NCI-H1092 (cell line): ENCODE measurements at regions not wholly inside any gene's neighbourhood (a gene's known extent, or its start where the extent isn't known, plus 50 kb on each side); places are given as distances from the start of the nearest gene placed in this dataset.

Experiments used
- DNase-seq: peaks from one replicate; lab custom pipeline; 2025; lab: John Stamatoyannopoulos, UW

DNA sequence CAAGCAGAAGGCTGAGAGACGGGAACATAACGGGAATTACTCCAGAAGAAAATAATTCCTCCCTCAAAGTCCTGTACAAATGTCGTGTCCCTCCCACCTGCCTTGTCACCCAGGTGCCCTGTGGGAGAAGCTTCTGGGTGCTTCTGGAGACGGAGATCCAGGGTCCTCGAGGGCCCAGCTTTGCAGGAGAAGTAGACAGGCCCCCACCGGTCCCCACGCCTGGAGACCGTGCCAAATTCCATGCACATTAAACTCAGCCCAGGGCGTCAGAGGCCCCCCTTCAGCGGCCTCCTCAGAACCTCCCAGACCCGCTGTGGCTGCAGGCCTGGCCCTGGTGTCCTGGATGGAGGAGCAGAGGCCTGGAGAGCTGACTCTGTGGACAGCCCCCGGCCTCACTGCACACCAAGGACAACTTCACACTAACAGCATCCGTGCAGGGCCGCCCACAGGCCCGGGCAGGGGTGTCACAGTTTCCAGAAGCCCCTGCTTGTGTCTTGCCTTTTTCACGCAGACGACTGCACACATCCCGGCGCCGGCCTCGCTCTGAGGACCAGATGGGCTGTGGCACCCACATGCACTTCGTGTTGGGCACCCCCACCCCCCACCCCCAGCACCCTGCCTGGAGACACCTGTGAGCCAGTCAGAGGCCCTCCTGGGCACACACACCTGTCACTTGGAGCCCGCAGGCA, 734.3 kb downstream of the BRD1 start:
- no peak for DNase-seq

DNA sequence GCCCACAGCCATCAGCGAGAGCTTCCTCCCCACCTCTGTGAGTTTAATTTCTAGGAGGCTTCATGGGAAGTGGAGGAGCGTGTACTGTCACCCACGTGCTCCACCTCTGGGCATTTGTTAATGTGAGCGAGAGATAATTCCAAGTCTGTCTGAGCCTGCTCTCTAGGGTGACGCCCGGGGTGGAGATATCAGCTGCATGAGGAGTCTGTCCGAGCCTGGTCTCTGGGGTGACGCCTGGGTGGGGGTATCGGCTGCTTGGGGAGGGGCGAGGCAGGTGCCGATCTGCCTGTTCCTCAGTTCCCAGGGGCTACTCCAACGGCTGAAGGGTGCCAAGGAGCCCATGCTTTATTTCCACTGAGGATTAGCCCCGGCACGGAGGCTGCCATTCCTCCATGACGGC, 735.0 kb downstream of the BRD1 start:
- no peak for DNase-seq

DNA sequence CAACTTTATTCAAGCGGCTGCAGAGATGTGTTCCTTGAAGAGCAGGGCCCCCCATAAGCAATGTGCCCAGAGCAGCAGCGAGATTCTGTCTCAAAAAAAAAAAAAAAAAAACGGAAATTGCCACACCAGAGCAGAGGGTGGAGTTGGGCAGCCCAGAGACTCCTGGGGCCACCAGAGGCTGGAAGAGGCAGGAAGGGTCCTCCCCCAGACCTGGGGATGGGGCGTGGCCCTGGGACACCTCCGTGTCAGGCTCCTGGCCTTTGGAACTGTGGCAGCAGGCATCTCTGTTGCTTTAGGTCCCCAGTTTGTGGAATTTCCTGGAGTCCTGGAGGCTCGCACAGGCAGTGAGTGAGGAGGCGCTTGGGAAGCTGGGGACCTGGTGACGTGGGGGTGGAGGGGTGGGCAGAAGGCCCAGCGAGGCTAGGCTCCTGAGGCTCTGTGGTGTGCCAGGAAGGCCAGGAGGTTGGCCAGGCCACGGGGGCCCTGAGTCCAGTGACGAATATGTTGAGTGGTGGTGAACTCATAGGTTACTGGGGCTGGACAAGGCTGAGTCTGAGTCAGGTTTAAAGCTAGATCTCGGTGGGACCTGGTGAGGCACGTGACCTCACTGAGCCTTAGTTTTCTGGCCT, 735.6 kb downstream of the BRD1 start:
- no peak for DNase-seq

DNA sequence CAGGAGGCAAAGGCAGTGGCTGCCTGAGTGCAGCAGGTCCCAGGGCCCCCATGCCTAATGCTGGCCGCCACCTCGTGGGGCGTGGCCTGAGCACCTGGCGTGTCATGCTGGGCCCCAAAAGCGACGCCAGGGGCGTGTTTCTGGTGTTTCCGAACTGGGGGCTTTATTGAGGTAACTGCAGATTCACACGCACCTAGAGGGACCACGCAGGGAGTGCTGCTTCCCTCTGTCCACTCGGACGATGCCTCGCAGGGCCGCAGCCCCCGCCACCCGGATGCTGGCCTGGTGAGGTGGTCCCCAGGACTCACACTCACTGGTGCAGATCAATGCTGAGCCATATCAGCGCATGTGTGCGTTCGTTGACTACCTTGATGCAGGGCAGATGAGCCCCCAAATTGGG, 736.2 kb downstream of the BRD1 start:
- no peak for DNase-seq

DNA sequence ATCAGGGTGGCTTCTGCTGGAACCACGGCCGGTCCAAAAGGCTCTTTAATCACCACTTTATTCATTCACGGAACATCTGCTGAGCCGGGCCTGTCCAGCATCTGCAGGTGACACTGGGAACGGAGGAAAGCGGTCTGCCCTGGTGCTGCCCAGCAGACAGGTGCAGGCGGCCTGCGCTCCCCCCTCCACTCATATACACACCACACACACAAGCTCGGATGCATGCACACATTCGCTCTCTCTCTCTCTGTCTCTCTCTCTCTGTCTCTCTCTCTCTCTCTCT, 736.9 kb downstream of the BRD1 start:
- no peak for DNase-seq

DNA sequence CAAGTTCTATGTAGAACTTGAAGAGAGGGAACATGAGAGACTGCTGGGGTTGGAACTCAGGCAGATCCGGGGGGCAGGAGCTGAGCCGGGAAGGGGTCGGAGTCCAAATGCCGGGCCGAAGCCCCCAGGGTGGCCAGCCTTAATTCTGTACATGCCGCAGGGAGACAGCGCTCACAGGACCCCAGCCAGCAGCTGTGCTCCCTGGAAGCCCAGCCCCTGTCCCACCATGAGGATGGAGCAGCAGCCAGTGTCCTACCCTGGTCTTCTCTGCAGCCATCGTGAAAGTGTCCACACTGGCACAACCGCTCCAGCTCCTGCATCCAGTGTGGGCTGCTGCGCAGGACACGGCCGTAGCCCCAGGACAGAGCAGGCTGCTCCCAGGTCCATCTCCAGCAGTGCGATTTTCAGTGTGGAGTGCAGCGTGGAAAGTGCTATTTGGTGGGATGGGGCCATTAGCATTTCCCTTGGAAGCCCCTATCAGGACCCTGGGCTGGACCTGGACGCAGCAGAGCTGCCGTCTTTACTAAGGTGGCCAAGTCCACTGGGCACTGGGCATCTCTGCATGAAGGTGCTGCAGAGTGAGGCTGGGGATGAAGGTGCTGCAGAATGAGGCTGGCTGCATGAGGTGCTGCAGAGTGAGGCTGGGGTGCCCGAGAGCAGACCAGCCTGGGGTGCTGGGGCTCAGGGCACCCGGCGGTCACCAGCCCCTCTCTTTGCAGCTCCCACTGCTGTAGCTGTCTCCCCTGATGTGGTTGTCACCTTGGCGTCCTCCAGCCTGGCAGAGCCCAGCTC, 737.4 kb downstream of the BRD1 start:
- DNase-seq, result no peak

DNA sequence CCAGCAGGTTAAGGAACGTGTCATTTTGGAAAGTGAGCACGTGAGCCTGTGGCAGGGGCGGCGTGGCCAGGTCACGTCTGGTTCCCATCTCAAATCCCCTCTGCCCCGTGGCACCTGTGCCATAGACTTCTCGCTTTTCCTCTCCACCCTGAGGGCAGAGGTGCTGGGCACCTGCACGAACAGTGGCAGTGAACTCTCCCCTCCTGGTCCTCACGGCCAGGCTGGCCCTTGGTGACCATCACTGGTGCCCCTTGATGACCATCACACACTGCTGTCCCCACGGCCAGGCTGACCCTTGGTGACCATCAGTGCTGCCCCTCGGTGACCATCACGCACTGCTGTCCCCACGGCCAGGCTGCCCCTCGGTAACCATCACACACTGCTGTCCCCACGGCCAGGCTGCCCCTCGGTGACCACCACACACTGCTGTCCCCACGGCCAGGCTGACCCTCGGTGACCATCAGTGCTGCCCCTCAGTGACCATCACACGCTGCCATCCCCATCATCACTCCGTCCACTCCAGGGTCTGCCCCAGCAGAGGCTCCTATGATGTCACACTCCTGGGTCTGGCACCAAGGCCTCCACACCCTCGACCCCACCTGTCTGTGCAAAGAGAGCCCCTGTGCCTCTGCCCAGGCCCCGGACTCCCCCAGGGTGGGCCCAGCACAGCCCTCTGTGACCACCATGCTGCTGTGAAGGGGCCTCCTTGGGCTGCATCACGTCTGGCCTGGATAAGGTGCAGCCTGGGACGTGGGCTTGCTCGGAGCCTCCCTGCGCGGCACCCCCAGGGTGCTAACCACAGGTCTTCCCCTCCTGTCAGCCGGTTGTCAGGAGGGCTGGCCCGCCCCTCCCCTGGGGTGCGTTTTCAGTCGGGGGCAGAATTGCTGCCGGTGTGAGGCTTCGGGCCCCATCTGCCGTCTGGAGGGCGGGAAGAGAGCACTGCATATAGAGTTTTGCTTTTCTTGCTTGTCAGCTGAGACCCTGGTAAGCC, 738.6 kb downstream of the BRD1 start:
- DNase-seq, result no peak

DNA sequence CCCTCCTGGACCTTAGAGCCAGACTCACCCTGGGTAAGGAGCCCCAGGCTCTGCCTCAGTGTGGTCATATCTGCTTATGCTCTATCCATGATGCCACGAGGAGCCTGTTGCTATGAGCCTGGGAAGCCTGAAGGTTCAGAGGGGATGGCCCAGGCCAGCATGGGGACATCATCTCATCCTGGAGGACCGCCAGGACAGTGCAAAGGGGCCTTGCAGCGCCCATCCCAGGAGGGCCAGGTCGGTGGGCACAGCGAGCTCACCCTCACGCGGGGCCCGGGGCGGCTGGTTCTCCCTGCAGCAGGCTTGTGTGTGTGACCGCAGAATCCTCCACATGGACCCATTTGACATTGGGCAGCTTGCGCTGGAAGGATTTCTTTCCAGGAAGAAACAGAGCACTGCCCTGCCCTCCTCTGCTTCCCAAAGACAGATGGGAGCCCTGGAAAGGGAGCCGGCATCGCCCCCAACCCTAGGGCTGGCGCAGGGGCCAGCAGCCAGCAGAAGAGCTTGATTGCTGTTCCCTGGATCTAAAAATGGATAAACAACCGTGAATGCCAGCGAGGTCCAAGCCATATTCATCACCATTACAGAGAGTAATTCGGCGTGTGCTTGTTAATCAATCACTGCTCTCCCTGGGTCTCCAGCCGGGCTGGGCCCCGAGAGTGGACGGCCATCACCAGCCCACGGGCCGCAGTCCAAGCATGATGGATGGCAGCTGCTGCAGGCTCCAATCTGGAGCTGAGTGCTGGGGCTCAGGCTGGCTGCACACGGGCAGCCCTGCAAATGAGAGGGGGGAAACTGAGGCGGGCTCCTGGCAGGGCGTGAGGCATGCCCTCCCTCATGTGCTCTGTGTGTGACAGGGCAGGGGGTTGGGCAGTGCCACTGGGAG, 739.7 kb downstream of the BRD1 start:
- DNase-seq, result no peak

DNA sequence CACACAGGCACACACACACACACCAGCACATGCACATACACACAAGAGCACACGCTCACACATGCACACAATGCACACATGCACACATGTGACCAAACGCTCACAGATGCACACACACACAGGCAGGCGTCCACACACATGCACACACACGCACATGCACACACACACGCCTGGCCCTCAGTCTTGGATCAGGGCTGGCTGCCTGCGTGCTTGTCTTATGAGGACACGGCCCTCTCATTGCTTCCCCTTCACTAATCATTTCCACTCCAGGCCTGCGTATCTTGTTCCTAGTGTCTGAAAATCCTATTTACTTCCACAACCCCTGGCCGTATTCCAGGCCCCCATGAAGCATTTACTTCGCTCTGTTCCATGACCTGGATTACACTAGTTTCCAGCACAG, 740.5 kb downstream of the BRD1 start:
- no peak for DNase-seq

DNA sequence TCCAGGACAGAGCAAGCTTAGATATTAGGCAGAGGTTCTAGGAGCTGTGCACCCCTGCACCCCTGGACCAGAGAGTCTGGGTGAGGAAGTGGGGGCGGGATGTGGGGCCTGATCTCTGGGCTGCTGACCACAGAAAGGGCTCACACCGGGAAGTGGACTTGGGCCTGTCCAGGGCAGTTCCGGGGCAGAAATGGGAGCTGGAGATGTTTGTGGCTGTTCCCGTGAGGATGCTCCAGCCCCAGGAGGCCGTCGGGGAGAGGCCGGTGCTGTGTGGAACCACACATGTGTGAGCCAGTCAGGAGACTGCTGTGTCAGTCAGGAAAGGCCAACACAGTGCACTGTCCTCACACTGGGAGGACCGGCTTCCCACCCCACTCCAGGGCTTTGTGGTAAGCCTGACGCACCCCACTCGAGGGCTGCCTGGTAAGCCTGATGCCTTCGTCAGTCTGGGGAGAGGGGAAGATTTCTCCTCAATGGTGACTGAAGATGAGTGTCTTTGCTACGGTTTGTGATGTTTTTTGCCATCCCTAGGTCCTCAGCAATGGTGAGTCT, 741.0 kb downstream of the BRD1 start:
- DNase-seq, result no peak

DNA sequence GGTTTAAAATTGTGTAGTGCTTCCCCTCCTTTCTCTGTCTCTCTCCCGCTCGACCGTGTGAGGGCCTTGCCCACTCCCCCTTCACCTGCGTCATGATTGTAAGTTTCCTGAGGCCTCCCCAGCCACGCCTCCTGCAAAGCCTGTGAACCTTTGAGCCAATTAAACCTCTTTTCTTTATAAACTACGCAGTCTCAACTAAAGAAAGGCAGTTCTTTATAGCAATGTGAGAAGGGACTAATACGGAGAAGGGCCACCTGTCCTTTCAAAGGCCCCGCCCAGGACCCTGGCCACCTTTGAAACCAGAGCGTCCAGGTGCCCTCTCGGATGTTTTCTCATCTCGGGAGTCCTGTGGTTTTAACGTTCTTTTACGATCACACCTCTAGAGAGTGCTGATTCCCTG, 741.5 kb downstream of the BRD1 start:
- no peak for DNase-seq

DNA sequence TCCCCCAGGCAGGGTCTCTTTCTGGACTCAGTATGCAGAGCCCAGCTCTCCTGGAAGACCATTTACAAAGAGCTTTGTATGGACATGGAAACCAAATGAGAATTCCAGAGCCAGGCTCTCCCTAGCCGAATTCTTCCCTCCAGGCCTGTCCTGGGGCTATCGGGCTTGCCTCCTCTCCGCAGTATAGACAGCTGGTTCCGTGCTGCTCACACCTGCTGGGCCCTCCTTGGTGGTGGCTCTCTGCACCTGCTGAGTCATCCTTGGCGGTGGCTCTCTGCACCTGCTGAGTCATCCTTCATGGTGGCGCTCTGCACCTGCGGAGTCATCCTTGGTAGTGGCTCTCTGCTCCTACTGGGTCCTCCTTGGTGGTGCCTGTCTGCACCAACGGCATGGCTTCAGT, 743.5 kb downstream of the BRD1 start:
- no peak for DNase-seq

DNA sequence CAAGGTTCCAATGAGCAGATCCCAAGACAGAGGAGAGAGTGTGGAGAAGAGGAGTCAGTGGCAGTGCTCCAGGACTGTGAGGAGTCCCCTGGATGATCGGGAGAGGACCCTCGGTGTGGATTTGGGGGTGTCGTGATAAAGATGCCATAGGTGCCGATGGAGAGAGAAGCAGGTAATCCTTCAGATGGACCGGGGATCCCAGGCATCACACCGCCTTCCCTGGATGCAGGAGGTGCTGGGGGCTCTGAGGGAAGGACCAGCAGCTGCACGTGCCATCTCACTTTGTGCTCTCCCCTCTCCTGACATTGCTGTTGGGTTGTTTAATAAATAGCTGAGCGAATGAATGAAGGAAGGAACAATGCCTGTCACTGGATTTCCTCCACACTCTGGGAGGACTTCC, 744.1 kb downstream of the BRD1 start:
- no peak for DNase-seq

DNA sequence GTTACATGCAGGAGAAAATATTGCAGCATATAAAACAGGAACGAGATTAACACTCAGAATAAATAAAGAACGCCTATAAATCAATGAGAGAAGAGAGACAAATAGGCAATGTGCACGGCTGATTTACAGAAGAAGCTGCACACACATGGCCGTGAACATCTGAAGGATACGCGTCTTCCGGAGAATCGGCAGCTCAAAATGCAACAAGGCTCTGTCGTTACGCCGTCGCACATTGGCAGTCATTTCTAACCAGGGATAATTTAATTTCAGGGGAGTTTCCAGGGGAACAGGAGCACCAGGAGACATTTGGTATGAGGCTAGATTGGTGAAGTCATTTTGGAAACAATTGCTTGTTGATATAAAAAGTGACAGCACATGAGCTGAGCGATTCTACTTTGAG, 745.2 kb downstream of the BRD1 start:
- DNase-seq, result no peak

DNA sequence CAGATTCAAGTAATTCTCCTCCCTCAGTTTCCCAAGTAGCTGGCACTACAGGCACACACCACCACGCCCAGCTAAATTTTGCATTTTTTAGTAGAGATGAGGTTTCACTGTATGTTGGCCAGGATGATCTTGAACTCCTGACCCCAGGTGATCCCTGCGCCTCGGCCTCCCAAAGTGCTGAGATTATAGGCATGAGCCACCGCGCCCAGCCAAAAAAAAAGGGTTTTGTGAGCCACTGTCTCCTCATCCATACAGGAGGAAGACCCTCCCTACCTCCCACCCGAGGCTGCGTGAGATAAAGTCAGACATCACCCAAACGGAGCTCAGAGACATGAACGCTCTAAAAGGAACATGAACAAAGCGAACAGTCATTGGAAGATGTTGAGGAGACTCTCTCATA, 745.7 kb downstream of the BRD1 start:
- DNase-seq, result no peak

DNA sequence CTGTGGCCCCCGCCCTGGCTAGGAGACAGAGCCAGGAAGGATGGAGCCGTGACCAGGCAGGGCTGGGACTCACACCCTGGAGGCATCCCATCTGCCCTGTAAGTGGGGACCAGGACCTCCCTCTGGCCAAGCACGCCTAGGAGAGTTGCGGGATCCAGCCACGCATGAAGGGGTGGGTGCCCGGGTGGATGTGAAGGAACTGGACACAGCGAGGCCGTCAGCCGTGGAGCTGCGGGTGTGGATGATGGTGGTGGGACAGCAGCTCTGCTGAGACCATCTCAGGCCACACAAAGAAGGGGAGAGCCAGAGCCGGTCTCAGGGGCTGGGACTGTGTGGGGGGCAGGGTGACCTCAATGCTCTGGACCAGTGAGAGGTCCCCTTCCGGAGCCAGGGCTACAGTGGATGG, 746.4 kb downstream of the BRD1 start:
- DNase-seq, result no peak

DNA sequence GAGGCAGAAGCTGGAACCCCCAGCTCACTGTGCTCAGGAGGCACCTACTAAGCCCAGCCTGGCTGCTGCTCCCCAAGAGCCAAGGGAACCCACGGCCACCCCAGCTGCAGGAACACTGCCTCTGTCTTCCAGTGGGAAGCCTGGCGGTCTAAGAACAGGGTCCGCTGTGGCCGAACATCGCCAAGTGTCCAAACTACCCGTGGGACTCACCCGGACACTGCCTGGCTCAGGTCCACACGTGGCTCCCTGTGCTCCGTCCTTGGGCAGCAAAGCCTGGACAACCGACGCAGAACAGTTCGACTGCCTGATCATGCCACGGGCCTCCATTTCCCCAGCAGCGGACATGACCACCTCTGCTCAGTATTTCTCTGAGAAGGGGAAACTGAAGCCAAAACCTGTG, 747.0 kb downstream of the BRD1 start:
- no peak for DNase-seq

DNA sequence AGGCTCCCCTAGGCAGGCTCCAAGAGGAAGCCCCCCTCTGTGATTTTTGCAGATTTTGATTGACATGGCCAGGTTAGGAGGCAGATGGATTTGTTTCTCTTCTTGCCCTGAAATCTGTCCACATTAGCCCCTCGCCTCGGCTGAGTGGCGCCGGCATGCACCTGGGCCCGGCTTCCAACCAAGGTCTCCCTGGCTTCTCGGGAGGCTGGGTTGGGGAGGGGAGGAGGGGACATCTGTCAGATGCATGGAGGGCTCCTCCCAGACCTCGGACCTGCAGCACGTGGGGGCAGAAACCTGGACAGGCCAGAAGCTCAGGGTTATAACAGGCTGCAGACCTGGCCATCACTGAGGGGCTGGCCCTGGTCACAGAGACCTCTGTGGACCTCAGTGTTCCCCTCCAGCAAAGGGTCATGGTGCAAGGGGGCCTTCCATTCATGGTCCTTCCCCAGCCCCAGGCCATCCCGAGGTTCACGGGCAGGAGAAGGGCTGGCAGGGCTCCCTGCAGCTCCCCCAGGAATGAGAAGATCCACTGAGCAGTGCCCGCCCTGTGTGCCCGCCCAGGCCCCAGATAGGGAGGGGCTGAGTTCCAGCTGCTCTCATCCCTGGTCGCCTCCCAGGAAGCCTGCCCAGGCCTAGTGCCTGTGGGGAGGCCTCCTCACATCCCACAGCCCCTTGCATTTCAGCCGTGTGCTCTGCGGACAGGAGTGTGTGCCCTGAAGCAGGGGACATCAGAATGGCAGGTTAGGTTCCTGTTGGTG, 747.8 kb downstream of the BRD1 start:
- no peak for DNase-seq

DNA sequence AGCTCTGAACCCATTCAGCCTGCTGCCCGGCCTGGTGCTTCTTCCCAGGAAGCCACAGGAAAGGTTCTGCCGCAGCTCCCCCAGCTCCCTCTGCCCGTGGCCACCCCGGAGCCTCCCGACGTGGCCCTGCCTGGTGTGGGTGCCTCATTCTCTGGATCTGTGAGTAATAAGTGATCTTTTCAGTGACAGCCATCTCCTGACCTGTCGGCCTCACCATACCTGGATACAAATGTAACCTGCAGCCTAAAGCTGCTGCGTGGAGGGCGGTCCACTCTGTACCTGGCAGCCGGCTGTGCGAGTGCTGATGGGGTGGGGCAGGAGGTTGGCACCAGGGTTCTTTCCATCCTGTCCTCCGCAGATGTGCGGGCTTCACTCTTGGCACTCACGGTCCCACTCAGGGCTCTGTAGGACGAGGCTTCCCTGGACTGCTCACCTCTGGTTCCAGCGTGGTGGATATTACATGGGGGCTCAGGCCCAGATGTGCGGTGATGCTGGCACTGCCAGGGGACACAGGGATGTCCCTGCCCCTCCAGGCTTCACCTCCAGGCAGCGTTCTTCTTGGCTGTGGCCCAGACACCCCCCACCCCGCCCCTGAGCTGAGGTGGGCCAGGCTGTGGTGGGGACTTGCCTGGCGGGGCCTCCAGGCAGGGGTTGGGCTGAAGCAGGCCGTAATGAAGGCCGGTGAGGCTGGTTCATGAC, 748.5 kb downstream of the BRD1 start:
- no peak for DNase-seq
